Neural cell (in vitro differentiated cells): ENCODE measurements at regions not wholly inside any gene's neighbourhood (a gene's known extent, or its start where the extent isn't known, plus 50 kb on each side); places are given as distances from the start of the nearest gene placed in this dataset.

Experiments
- EZH2 ChIP-seq: fragments of 200-600, 300-800 bp; shearing (Covaris generic), sonication (generic); IDR thresholded peaks from 2 replicates; pipeline ENCODE4 v1.6.1; 2014; ENCODE audit warnings: antibody characterized with exemption, low read length, borderline replicate concordance, mild to moderate bottlenecking; ENCODE audit not compliant: insufficient read depth, poor library complexity, severe bottlenecking
- SMC3 ChIP-seq: fragments of 450-650 bp; conservative IDR thresholded peaks from 2 replicates; pipeline ENCODE4 v1.6.1; 2014; ENCODE audit warnings: antibody characterized with exemption, mild to moderate bottlenecking, moderate library complexity; ENCODE audit not compliant: poor library complexity
- TAF1 ChIP-seq: IDR thresholded peaks from 2 replicates; pipeline ENCODE4 v1.6.1; 2012; ENCODE audit warnings: low read depth
- TF ChIP-seq, protein P1 (sequence below): fragments of 450-650 bp; IDR thresholded peaks from 2 replicates; pipeline ENCODE4 v1.5.1; 2014; ENCODE audit warnings: antibody characterized with exemption, mild to moderate bottlenecking, moderate library complexity; ENCODE audit not compliant: poor library complexity, severe bottlenecking
- TF ChIP-seq, protein P2 (sequence below): IDR thresholded peaks from 2 replicates; pipeline ENCODE4 v1.6.1; 2012; ENCODE audit warnings: borderline replicate concordance

DNA sequence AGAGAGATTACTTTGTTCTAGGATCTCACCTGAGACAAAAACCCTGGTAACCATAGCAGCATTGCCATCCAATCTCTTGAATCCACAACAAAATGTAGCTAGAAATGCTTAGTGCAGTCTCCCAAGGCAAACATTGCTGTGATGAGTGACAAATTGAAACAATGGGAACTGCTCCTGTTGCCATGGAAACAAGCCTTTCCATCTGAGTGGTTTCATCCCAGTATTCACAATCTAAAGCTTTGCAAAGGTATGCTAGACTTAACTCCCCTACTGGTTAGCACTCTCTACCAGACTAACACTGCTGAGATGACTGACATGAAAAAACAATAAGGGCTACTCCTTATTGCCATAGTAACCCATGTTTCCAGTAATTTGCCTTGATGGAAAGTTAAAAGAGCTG, 172.6 kb upstream of the CNTN3 start:
- TF ChIP-seq EZH2 (no peak), TAF1 (no peak), SMC3 (peak; percentile 61)
- TF ChIP-seq, protein P1, sequence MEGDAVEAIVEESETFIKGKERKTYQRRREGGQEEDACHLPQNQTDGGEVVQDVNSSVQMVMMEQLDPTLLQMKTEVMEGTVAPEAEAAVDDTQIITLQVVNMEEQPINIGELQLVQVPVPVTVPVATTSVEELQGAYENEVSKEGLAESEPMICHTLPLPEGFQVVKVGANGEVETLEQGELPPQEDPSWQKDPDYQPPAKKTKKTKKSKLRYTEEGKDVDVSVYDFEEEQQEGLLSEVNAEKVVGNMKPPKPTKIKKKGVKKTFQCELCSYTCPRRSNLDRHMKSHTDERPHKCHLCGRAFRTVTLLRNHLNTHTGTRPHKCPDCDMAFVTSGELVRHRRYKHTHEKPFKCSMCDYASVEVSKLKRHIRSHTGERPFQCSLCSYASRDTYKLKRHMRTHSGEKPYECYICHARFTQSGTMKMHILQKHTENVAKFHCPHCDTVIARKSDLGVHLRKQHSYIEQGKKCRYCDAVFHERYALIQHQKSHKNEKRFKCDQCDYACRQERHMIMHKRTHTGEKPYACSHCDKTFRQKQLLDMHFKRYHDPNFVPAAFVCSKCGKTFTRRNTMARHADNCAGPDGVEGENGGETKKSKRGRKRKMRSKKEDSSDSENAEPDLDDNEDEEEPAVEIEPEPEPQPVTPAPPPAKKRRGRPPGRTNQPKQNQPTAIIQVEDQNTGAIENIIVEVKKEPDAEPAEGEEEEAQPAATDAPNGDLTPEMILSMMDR = peak; percentile 54
- TF ChIP-seq, protein P2, sequence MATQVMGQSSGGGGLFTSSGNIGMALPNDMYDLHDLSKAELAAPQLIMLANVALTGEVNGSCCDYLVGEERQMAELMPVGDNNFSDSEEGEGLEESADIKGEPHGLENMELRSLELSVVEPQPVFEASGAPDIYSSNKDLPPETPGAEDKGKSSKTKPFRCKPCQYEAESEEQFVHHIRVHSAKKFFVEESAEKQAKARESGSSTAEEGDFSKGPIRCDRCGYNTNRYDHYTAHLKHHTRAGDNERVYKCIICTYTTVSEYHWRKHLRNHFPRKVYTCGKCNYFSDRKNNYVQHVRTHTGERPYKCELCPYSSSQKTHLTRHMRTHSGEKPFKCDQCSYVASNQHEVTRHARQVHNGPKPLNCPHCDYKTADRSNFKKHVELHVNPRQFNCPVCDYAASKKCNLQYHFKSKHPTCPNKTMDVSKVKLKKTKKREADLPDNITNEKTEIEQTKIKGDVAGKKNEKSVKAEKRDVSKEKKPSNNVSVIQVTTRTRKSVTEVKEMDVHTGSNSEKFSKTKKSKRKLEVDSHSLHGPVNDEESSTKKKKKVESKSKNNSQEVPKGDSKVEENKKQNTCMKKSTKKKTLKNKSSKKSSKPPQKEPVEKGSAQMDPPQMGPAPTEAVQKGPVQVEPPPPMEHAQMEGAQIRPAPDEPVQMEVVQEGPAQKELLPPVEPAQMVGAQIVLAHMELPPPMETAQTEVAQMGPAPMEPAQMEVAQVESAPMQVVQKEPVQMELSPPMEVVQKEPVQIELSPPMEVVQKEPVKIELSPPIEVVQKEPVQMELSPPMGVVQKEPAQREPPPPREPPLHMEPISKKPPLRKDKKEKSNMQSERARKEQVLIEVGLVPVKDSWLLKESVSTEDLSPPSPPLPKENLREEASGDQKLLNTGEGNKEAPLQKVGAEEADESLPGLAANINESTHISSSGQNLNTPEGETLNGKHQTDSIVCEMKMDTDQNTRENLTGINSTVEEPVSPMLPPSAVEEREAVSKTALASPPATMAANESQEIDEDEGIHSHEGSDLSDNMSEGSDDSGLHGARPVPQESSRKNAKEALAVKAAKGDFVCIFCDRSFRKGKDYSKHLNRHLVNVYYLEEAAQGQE = peak; percentile 41
